ENCODE measurements at regions not wholly inside any gene's neighbourhood (a gene's known extent, or its start where the extent isn't known, plus 50 kb on each side); places are given as distances from the start of the nearest gene placed in this dataset.

DNA sequence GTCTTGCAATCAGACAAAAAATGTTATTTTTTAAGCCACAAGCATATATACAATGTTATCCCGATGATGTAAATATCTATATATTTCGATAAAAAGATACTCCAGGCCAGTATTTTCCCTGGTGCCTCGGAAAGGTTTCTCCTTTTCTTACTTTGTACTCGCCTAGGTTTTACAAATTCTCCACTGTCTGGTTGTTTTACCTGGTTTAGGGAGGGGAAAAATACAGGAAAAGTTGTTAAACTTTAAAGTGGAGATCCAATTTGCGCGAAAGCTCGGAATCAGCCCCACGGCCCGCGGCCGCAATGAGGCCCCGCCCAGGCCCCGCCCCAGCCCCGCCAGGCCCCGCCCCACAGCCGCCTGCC lies 58.4 kb upstream of the WNT7B start:
- Histone ChIP-seq H3K27me3 (no peaks in the 10 kb centered on the region), H3K9me3 (no peaks in the 10 kb centered on the region), H3K4me1 (peaks cover 21% of the 10 kb centered on the region), H3K4me3 (ENCODE audit: low read depth, low read length) (peak overlapping the region; percentile 73), H3K36me3 (no peaks in the 10 kb centered on the region)
- no peak for DNase-seq
- TF ChIP-seq, protein P1, sequence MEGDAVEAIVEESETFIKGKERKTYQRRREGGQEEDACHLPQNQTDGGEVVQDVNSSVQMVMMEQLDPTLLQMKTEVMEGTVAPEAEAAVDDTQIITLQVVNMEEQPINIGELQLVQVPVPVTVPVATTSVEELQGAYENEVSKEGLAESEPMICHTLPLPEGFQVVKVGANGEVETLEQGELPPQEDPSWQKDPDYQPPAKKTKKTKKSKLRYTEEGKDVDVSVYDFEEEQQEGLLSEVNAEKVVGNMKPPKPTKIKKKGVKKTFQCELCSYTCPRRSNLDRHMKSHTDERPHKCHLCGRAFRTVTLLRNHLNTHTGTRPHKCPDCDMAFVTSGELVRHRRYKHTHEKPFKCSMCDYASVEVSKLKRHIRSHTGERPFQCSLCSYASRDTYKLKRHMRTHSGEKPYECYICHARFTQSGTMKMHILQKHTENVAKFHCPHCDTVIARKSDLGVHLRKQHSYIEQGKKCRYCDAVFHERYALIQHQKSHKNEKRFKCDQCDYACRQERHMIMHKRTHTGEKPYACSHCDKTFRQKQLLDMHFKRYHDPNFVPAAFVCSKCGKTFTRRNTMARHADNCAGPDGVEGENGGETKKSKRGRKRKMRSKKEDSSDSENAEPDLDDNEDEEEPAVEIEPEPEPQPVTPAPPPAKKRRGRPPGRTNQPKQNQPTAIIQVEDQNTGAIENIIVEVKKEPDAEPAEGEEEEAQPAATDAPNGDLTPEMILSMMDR (IDR thresholded peaks at IDR 0.05; ENCODE audit: low read depth, low read length): no peak

DNA sequence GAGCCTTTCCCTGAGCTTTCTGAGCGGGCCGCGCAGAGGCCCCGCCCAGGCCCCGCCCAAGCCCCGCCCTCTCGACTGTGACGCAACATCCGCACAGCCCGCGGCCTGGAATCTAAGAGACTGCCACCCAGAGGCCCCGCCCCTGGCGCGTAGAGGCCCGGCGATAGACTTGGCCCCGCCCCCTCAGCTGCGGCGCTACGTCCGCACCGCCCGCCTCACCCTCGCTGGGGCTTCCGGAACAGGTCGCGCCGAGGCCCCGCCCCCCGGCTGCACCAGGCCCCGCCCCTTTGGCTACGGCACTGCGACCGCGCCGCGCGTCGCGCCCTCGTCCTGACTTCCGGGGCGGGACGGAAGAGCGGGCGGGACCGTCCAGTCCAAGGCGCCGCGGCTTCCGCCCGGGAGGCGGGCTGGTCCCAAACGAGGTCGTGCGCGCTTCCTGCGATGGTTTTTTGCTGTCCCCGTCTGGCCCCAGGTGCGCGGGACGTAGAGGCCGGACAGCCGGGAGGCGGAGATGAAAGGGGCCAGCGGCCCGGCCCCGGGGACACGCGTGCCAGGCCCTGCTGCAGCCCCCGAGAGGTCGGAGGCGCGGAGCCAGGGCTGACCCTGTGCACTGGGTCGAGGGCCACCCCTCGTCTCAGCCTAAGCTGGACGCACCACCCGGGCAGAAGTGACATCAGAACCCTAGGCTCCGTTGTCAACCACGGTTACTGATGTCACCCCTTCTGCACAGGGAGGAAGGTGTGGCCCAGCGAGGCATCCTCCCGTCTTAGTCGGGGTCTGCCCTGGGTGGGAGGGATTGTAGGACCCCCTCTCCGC lies 59.0 kb upstream of the WNT7B start:
- TF ChIP-seq, protein P1 (IDR thresholded peaks at IDR 0.05; ENCODE audit: low read depth, low read length): no peak
- peaks cover 27% of the 10 kb centered on the region for H3K4me1 ChIP-seq
- DNase-seq: peak; percentile 100
- H3K9me3 ChIP-seq: no peaks in the 10 kb centered on the region
- no peaks in the 10 kb centered on the region for H3K36me3 ChIP-seq
- H3K27me3 ChIP-seq: no peaks in the 10 kb centered on the region
- H3K4me3 ChIP-seq (ENCODE audit: low read depth, low read length): peak overlapping the region; percentile 89

DNA sequence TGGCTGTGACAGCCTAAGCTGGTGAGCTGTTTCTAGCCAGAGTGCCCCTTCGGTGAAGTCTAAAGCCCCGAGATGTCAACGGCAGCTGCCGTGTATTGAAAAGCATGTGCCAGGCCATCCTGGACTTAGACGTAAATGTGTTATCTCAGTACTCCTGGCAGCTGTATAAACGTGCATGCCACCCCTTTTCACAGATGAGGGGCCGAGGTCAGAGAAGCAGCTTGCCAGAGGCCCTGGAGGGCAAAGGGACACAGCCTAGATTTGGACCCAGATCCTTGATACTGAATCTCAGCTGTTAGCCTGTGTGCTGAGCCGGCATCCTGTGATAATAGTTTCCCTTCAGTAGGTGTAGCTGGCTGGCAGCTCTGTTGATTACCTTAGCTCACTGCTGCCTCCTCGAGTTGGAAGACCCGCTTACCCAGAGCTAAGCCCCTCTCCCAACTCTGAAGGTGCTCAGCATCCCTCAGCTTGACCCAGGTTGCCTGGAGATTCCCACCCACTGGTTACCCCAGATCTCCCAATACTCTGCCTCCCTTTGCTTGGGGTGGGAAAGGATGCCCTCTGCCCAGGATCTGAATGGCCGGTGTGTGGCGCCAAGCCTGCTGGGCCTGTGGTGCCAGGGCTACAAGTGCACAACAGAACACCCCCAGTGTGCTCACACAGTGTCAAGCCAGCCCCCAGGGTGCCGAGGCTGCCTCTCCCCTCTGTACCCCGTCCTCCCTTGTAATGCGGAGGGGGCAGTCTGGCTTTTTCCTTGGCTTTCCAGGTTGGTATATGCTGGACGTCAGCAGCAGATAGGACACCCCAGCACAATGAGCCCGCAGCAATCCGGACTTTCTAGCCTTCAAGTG lies 59.8 kb upstream of the WNT7B start:
- Histone ChIP-seq H3K4me1 (peaks cover 33% of the 10 kb centered on the region), H3K4me3 (ENCODE audit: low read depth, low read length) (peak overlapping the region; percentile 89), H3K36me3 (no peaks in the 10 kb centered on the region), H3K27me3 (no peaks in the 10 kb centered on the region), H3K9me3 (no peaks in the 10 kb centered on the region)
- peak; percentile 76 for DNase-seq
- TF ChIP-seq, protein P1 (IDR thresholded peaks at IDR 0.05; ENCODE audit: low read depth, low read length): peak; percentile 80

- H3K27me3 ChIP-seq: no peaks in the 10 kb centered on the region
- no peak overlapping the region for H3K4me3 ChIP-seq (ENCODE audit: low read depth, low read length)
- TF ChIP-seq, protein P1 (IDR thresholded peaks at IDR 0.05; ENCODE audit: low read depth, low read length): no peak
- no peaks in the 10 kb centered on the region for H3K36me3 ChIP-seq
- no peaks in the 10 kb centered on the region for H3K9me3 ChIP-seq
- DNase-seq: no peak
- H3K4me1 ChIP-seq: peaks cover 33% of the 10 kb centered on the region
Observed at GRCh38 chr22:46038174-46038487, 61.2 kb upstream of the WNT7B start.

- Histone ChIP-seq H3K36me3 (no peaks in the 10 kb centered on the region), H3K9me3 (no peaks in the 10 kb centered on the region), H3K27me3 (no peaks in the 10 kb centered on the region), H3K4me1 (peaks cover 37% of the 10 kb centered on the region), H3K4me3 (ENCODE audit: low read depth, low read length) (no peak overlapping the region)
- peak; percentile 60 for DNase-seq
- TF ChIP-seq, protein P1 (IDR thresholded peaks at IDR 0.05; ENCODE audit: low read depth, low read length): no peak
Observed at GRCh38 chr22:46038516-46039430, 61.8 kb upstream of the WNT7B start.

Measured in BE2C (cell line).